GM04504 (cell line): ENCODE measurements at regions not wholly inside any gene's neighbourhood (a gene's known extent, or its start where the extent isn't known, plus 50 kb on each side); places are given as distances from the start of the nearest gene placed in this dataset.
"Not testable (repeated sequence)": the region's sequence is repeated elsewhere in the genome, so short reads cannot be mapped to it uniquely, and the experiment has no call there.

ENCODE experiments used
- DNase-seq: peaks from one replicate; pipeline ENCODE4 v3.0.0-alpha.2; 2012; ENCODE audit warnings: low read depth

GRCh38 chr5:99901972-99902371 lies 633.2 kb upstream of the FAM174A start:
- no peak for DNase-seq

DNA sequence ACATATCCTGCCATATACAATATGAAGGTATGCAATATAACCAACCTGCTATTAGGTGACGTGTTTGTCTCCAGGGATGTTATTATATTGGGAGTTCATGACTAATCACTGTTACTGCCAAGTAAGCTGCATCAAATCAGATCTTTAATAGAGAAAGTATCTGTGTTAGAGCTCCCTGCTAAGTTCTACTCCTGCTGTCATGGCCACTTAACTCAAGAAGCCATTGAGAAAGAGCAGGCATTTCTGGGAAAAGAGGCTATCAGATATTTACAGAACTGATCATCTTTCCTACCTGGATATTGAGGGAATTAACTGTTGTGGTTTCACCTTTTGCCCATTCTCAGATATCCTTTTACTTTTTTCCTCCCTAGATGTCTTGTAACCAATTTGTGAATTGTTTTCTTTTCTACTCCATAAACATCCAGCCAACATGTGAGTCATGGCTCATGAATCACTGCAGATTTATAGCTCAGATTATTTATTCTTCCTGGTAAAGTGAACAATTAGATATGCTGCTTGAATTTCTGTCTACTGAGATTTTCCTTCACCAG lies 634.8 kb upstream of the FAM174A start:
- no peak for DNase-seq

DNA sequence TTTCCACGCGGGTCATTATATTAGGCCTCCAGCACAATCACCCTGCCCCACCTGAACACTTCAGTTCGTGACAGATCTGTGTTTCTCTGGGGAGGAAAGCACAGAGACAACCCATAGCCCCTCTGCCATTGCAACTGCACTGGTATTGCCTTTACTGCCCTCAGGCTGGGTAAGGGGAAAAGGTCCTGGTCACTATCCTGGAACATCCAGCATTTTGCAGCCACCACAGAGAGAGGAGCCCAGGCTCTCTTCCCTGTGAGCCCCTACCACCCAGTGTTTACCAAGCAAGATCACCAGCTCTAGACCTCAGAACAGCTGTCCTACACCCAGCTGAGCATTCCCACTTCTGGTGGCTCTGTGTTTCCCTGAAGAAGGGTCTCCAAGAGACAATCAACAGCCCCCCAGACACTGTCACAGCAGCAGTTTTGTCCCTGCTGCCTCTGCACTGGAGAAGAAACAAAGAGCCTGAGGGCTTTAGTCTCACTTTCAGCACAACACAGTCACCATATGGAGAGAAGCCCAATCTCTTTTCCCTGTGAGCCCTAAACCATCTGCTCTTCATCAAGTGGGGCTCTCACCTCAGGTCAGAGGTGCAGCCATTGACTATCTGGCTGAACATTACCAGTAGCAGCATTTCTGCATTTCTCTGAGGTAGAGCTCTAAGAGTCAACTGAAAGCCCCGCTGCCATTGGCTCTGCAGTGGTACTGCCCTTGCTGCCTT lies 655.2 kb upstream of the FAM174A start:
- no peak for DNase-seq

DNA sequence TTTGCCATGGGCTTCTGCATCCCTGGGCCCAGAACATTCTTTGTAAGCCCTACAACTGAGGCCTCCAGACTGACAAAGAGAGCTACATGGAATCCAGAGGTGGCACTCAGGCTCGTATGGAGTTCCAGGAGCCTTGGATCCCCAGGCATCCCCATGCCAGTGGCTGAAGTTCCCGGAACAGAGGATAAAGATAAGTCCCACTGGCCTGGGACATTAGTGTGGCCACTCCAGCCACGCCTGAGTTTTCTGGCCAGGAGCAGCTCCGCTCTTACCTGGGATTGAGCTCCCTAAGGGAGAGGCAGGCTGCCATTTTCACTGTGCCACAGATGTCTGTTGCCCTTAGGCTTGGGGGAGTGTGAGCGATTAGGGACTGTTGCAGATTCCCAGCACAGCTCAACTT lies 656.3 kb upstream of the FAM174A start:
- DNase-seq, result no peak

GRCh38 chr5:99866740-99867139 lies 668.4 kb upstream of the FAM174A start:
- no peak for DNase-seq

GRCh38 chr5:99865159-99865558 lies 670.0 kb upstream of the FAM174A start:
- no peak for DNase-seq

GRCh38 chr5:99835791-99836190 lies 699.4 kb upstream of the FAM174A start:
- DNase-seq, result no peak

DNA sequence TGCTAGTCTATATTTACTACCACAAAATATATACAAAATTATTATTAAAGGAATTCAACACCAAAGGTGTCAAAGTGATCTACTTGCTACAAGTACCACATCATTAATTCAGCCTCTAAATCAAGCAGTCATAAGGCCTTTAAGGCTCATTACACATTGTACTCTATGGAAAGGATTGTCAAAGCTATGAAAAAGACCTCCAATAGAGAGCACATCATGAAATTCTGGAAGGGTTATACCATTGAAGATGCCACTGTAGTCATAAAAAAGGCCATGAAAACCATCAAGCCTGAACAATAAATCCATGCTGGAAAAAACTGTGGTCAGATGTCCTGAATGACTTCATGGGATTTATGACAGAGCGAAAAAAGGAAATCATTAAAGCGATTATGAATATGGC lies 708.0 kb upstream of the FAM174A start:
- DNase-seq, result no peak

GRCh38 chr5:99817796-99818195 lies 717.4 kb upstream of the FAM174A start:
- no peak for DNase-seq

DNA sequence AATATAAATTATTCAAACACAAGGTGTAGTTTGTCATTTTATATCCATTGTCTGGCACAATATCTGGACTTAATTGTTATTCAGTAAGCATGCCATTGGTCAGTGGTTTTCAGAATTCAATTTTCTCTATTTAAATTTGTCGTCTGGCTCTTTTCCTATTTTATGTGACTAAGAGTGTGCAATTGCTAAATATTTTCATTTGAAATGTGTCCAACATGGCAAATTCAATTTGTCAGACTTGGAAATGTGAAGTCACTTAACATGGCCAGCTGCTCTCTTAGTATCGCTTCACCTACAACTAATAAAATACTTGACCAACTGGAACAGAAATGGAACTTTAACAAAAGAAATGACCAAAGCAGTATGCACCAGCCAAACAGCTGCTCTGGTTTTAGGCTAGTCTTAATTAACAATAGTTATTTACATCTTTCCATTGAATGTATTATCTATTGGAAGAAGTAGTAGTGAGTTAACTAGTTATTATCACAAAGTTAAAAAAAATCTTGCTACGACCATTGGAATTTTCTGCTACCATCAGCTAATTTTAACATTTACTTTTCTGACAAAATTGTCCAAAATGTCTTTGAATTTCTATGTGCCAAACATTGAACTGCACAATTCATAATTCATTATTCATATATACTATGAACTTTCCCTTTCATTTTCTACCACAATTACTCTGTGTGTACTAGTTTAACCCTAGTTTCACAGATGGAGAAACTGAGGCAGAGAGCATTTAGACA lies 720.7 kb upstream of the FAM174A start:
- DNase-seq, result no peak

GRCh38 chr5:99808657-99809230 lies 726.4 kb upstream of the FAM174A start:
- no peak for DNase-seq

GRCh38 chr5:99807346-99807745 lies 727.8 kb upstream of the FAM174A start:
- no peak for DNase-seq

DNA sequence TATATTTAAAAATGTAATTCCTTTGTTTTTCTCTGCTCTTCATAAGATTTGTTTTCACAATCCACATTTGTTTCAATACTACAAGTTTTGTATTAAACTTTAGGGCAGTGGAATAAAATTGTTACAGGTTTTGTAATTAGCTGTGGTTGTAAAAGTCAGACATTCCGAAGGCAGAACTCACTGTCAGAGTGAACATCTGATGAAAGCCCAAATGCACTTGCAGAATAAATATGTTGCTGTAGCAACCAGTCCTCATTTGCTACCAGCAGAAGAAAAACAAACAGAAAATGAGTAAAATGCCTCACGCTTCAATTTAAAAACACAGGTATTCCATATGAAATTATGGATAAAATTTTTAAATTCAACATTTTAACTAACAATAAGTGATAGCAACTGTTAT lies 740.1 kb upstream of the FAM174A start:
- DNase-seq, result no peak

DNA sequence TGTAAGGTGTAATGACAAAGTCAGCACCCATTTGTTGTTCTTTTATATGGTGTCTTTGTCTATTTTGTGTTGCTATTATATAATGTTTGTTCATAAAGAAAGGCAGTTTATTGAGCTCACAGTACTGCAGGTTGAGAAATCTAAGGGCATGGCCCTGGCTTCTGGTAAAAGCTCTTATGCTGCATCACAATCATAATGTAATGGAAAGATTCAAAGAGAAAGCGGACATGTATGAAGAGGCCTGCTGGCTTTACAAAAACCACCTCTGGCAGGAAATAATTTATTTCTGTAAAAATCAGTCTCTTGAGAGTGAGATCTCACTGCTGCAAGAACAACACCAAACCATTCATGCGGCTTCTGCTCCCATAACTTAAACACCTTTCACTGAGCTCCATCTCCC lies 746.7 kb upstream of the FAM174A start:
- no peak for DNase-seq

GRCh38 chr5:99775189-99775588 lies 760.0 kb upstream of the FAM174A start:
- DNase-seq, result no peak

DNA sequence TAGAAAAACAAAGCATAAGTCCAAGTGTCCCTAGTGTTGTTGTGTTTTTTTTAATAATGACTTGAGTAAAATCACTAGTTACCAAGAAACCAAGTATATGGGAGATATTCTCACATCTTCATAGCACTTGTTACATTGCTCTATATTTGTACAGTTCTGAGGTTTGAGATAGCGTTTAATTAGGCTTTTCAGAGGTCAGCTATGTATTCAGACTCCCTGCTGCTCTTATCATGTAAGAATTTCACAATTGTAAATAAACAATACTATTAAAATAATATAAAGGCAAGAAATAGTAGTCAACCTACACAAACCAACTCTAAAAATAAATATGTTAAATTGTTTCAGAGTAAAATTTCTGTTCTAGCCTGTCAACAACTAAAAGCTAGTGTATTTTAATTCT lies 761.9 kb upstream of the FAM174A start:
- no peak for DNase-seq

DNA sequence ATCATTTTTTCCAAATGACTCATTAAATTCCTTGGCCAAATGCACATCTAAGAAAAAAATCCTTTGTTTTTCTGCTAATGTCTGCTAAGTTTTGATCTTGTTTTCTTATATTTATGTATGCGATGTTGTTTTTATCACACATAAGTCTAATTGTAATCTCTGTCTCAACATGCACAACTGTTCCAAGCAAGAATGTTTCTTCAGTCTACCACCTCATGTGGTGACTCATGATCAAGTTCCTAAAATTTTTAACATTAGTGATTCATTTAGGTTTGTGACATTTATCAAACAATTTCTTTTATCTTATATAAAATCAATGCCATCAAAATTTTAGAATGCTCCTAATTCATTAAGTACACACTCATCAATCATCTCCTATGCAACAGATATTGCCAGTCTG lies 763.9 kb upstream of the FAM174A start:
- DNase-seq, result no peak

GRCh38 chr5:99765011-99765410 lies 770.2 kb upstream of the FAM174A start:
- DNase-seq, result no peak

DNA sequence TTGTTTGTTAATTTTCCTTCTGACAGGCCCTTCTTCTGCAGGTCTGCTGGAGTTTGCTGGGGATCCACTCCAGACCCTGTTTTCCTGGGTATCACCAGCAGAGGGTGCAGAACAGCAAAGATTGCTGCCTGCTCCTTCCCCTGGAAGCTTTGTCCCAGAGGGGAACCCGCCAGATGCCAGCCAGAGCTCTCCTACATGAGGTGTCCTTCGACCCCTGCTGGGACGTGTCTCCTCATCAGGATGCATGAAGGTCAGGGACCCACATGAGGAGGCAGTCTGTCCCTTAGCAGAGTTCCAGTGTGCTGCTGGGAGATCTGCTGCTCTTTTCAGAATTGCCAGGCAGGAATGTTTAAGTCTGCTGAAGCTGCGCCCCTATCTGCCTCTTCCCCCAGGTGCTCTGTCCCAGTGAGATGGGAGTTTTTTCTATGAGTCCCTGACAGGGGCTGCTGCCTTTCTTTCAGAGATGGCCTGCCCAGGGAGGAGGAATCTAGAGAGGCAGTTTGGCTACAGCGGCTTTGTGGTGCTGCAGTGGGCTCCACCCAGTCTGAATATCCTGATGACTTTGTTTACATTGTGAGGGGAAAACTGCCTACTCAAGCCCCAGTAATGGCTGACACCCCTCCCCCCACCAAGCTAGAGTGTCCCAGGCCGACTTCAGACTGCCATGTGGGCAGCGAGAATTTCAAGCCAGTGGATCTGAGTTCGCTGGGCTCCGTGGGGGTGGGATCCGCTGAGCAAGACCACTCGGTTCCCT lies 772.0 kb upstream of the FAM174A start:
- DNase-seq, result no peak

DNA sequence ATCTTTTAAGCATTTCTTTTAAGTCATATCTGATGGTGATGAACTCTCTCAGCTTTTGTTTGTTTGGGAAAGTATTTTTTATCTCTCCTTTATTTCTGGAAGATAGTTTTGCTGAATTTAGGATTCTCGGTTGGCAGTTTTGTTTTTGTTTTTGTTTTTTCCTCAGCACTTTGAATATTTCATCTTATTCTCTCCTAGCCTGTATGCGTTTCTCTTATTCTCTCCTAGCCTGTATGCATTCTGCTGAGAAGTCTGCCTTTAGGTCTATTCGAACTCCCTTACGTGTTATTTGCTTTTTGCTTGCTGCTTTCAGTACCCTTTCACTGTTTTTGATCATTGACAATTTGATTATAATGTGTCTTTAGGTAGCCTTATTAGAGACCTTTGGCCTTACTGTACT lies 787.8 kb upstream of the FAM174A start:
- DNase-seq, result no peak

DNA sequence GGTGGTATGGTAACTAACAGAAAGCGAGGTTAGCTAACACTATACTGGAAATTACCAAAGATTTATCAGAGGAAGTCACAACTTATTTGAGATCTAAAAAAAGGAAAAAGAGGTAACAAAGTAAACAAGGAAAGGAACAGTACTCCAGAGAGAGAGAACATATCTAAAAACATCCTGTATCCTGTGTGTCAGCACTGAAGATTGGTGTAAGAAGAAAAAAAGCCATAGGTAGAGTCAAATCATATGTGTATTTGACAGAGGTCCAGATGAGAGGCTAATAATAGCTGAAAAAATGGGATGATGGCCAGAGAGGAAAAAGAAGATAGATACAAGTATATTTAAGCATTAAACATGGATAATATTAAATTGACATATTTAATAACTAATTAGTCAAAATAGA lies 802.0 kb upstream of the FAM174A start:
- DNase-seq, result not testable (repeated sequence)

- not testable (repeated sequence) for DNase-seq
Measured at GRCh38 chr5:99730653-99731052, 801.8 kb upstream of the CHD1 start.
